ENCODE measurements at regions not wholly inside any gene's neighbourhood (a gene's known extent, or its start where the extent isn't known, plus 50 kb on each side); places are given as distances from the start of the nearest gene placed in this dataset.
"Not testable (repeated sequence)": the region's sequence is repeated elsewhere in the genome, so short reads cannot be mapped to it uniquely, and the experiment has no call there.

GRCh38 chr21:33972539-33972938, 56.9 kb upstream of the ATP5PO start:
- DNase-seq (ENCODE audit: low spot score) = no peak

- DNase-seq (ENCODE audit: low spot score) = no peak
Observed at GRCh38 chr21:33971492-33972013, 55.9 kb upstream of the ATP5PO start.

GRCh38 chr21:33969581-33969980, 54.0 kb upstream of the ATP5PO start:
- DNase-seq (ENCODE audit: low spot score) = no peak

- DNase-seq (ENCODE audit: low spot score) = no peak
Observed at GRCh38 chr21:33968995-33969348, 53.4 kb upstream of the ATP5PO start.

- no peak for DNase-seq (ENCODE audit: low spot score)
Observed at GRCh38 chr21:33968080-33968994, 52.7 kb upstream of the ATP5PO start.

GRCh38 chr21:33967086-33967571, 51.5 kb upstream of the ATP5PO start:
- no peak for DNase-seq (ENCODE audit: low spot score)

GRCh38 chr21:33966324-33966949, 50.8 kb upstream of the ATP5PO start:
- DNase-seq (ENCODE audit: low spot score) = no peak

- DNase-seq (ENCODE audit: low spot score) = not testable (repeated sequence)
Observed at GRCh38 chr21:33965662-33966061, 50.1 kb upstream of the ATP5PO start.
